H1 (cell line): ENCODE measurements at regions not wholly inside any gene's neighbourhood (a gene's known extent, or its start where the extent isn't known, plus 50 kb on each side); places are given as distances from the start of the nearest gene placed in this dataset.

Experiments
- CTCF ChIA-PET: fragments of 300-600 bp; sonication (Branson Sonifier 250); formaldehyde crosslinking; loops from one replicate; lab custom pipeline; 2021; ENCODE audit not compliant: partially characterized antibody; lab: Charles Lee
- POLR2A ChIA-PET: fragments of 300-600 bp; sonication (Branson Sonifier 250); formaldehyde crosslinking; loops from one replicate; lab custom pipeline; 2021; ENCODE audit warnings: inconsistent platforms; ENCODE audit not compliant: partially characterized antibody; lab: Charles Lee
- DNase-seq, 2 experiments: peaks; one replicate each; pipeline versions ENCODE4 v3.0.0 to v3.0.0-alpha.2; 2010 to 2022; ENCODE audit warnings: low spot score in 2 of 2, low read depth in 1 of 2, mixed read lengths in 1 of 2
- FAIRE-seq: peaks from 2 replicates; lab custom pipeline; 2011; peaks lifted over from hg19 to GRCh38; lab: Jason Lieb, UNC
- H2AFZ ChIP-seq: 2 replicates; pipeline ENCODE4 v1.8.1; 2012; ENCODE audit warnings: low read length, inconsistent platforms
- H2AK5ac ChIP-seq: 2 replicates; pipeline ENCODE4 v1.6.1; 2013; ENCODE audit warnings: low read depth, low read length
- H2BK120ac ChIP-seq: replicated peaks from 2 replicates; pipeline ENCODE3; 2013; ENCODE audit warnings: low read depth, low read length, inconsistent platforms
- H2BK12ac ChIP-seq: 2 replicates; pipeline ENCODE4 v1.6.1; 2013; ENCODE audit warnings: low read depth, low read length
- H2BK15ac ChIP-seq: 2 replicates; pipeline ENCODE4 v1.6.1; 2013; ENCODE audit warnings: low read length
- H2BK20ac ChIP-seq: 2 replicates; pipeline ENCODE4 v1.6.1; 2013; ENCODE audit warnings: low read length
- H2BK5ac ChIP-seq: 2 replicates; pipeline ENCODE4 v1.6.1; 2013; ENCODE audit warnings: low read depth, low read length
- H3K14ac ChIP-seq: 2 replicates; pipeline ENCODE4 v1.6.1; 2013; ENCODE audit warnings: inconsistent platforms; ENCODE audit not compliant: insufficient read length
- H3K18ac ChIP-seq: 2 replicates; pipeline ENCODE4 v1.6.1; 2013; ENCODE audit warnings: low read length; ENCODE audit errors: extremely low read depth
- H3K23ac ChIP-seq: 2 replicates; pipeline ENCODE4 v1.6.1; 2013; ENCODE audit warnings: inconsistent platforms; ENCODE audit not compliant: insufficient read length
- H3K23me2 ChIP-seq: 2 replicates; pipeline ENCODE4 v1.6.1; 2013; ENCODE audit warnings: low read depth, low read length
- H3K27ac ChIP-seq: 2 replicates; pipeline ENCODE4 v1.6.1; 2011; ENCODE audit warnings: low read depth, low read length, inconsistent platforms
- H3K27me3 ChIP-seq, 4 experiments: replicated peaks in 1 of 4; 1 replicate in 1 of 4; 2 replicates in 3 of 4; pipeline versions ENCODE4 v1.6.1 to v1.8.1; 2011 to 2013; ENCODE audit warnings: low read length in 3 of 4, mild to moderate bottlenecking in 3 of 4, inconsistent platforms in 2 of 4, mixed read lengths in 2 of 4, moderate library complexity in 1 of 4; ENCODE audit not compliant: control insufficient read depth in 3 of 4, insufficient read depth in 3 of 4; ENCODE audit errors: extremely low read depth in 1 of 4
- H3K36me3 ChIP-seq, 4 experiments: 2 replicates each; pipeline versions ENCODE4 v1.6.1 to v1.8.1; 2011 to 2013; ENCODE audit warnings: mild to moderate bottlenecking in 4 of 4, low read length in 3 of 4, moderate library complexity in 2 of 4, control low read depth in 1 of 4, inconsistent platforms in 1 of 4; ENCODE audit not compliant: insufficient read depth in 4 of 4, control insufficient read depth in 2 of 4
- H3K4ac ChIP-seq: replicated peaks from 2 replicates; pipeline ENCODE3; 2013; ENCODE audit warnings: low read length, low read depth, mixed read lengths, inconsistent platforms; ENCODE audit not compliant: insufficient read length
- H3K4me1 ChIP-seq, 4 experiments: replicated peaks in 1 of 4; 1 replicate in 1 of 4; 2 replicates in 3 of 4; pipeline versions ENCODE4 v1.6.1 to v1.8.1; 2011 to 2013; ENCODE audit warnings: low read length in 3 of 4, inconsistent platforms in 2 of 4, mixed read lengths in 1 of 4; ENCODE audit not compliant: insufficient read depth in 4 of 4, control insufficient read depth in 3 of 4
- H3K4me2 ChIP-seq, 2 experiments: 2 replicates each; pipeline versions ENCODE4 v1.6.1 to v1.8.1; 2011 to 2013; ENCODE audit warnings: low read depth in 2 of 2, low read length in 2 of 2, control low read depth in 1 of 2, inconsistent platforms in 1 of 2, mild to moderate bottlenecking in 1 of 2; ENCODE audit not compliant: insufficient read depth in 1 of 2
- H3K4me3 ChIP-seq, 4 experiments: fragments of 200-600, 300-600 bp in 1 of 4; sonication (generic), shearing (Covaris generic), sonication (Bioruptor Twin) in 1 of 4; 2 replicates each; pipeline versions ENCODE4 v1.5.1 to v1.8.1; 2011 to 2016; ENCODE audit warnings: low read length in 4 of 4, low read depth in 3 of 4, control low read depth in 2 of 4, inconsistent platforms in 2 of 4, mild to moderate bottlenecking in 2 of 4, mixed read lengths in 1 of 4, moderate library complexity in 1 of 4; ENCODE audit not compliant: insufficient read depth in 2 of 4; ENCODE audit errors: extremely low read depth in 1 of 4
- H3K56ac ChIP-seq: replicated peaks from 2 replicates; pipeline ENCODE3; 2013; ENCODE audit warnings: low read depth, mild to moderate bottlenecking, mixed read lengths, low read length, inconsistent platforms; ENCODE audit not compliant: insufficient read length
- H3K79me1 ChIP-seq: 2 replicates; pipeline ENCODE4 v1.6.1; 2013; ENCODE audit warnings: low read depth, low read length, control low read depth
- H3K79me2 ChIP-seq, 2 experiments: 2 replicates each; pipeline versions ENCODE4 v1.6.1 to v1.8.1; 2012 to 2013; ENCODE audit warnings: low read length in 2 of 2, mild to moderate bottlenecking in 2 of 2, inconsistent platforms in 1 of 2; ENCODE audit not compliant: insufficient read depth in 2 of 2, control insufficient read depth in 1 of 2
- H3K9ac ChIP-seq, 4 experiments: replicated peaks in 1 of 4; 1 replicate in 1 of 4; 2 replicates in 3 of 4; pipeline versions ENCODE4 v1.6.1 to v1.8.1; 2011 to 2013; ENCODE audit warnings: low read depth in 3 of 4, low read length in 3 of 4, control low read depth in 2 of 4, mild to moderate bottlenecking in 2 of 4, moderate library complexity in 2 of 4, inconsistent platforms in 1 of 4; ENCODE audit errors: extremely low read depth in 1 of 4
- H3K9me3 ChIP-seq, 2 experiments: 2 replicates each; pipeline versions ENCODE4 v1.6.1 to v1.8.1; 2012 to 2013; ENCODE audit warnings: mild to moderate bottlenecking in 2 of 2, moderate library complexity in 2 of 2, control low read depth in 1 of 2, inconsistent platforms in 1 of 2, low read depth in 1 of 2, low read length in 1 of 2, mixed read lengths in 1 of 2; ENCODE audit not compliant: insufficient read depth in 2 of 2
- H4K20me1 ChIP-seq, 2 experiments: replicated peaks in 1 of 2; 2 replicates each; pipeline versions ENCODE3 to v1.8.1; 2011 to 2013; ENCODE audit warnings: inconsistent platforms in 2 of 2, low read length in 2 of 2, mild to moderate bottlenecking in 1 of 2; ENCODE audit not compliant: insufficient read depth in 2 of 2, control insufficient read depth in 1 of 2
- H4K5ac ChIP-seq: 2 replicates; pipeline ENCODE4 v1.6.1; 2013; ENCODE audit warnings: low read length, low read depth, mixed read lengths, inconsistent platforms; ENCODE audit not compliant: insufficient read length
- H4K8ac ChIP-seq: 2 replicates; pipeline ENCODE4 v1.8.0; 2013; ENCODE audit warnings: mild to moderate bottlenecking, moderate library complexity, low read length, inconsistent platforms; ENCODE audit not compliant: insufficient read depth; ENCODE audit errors: extremely low read depth
- H4K91ac ChIP-seq: replicated peaks from 2 replicates; pipeline ENCODE3; 2013; ENCODE audit warnings: low read length, mixed read lengths, inconsistent platforms; ENCODE audit not compliant: insufficient read length
- HDAC2 ChIP-seq, 2 experiments: fragments of 300-600 bp in 1 of 2; sonication (generic) in 1 of 2; IDR thresholded peaks; 2 replicates each; pipeline ENCODE4 v1.6.1; 2011 to 2012; ENCODE audit warnings: low read depth in 2 of 2, low read length in 2 of 2, mild to moderate bottlenecking in 2 of 2, moderate library complexity in 2 of 2, borderline replicate concordance in 1 of 2, inconsistent platforms in 1 of 2
- PHF8 ChIP-seq: fragments of 200-600 bp; sonication (generic); conservative IDR thresholded peaks from 2 replicates; pipeline ENCODE4 v1.7.1; 2012; ENCODE audit warnings: low read depth, mild to moderate bottlenecking, inconsistent platforms, low read length, moderate library complexity
- RAD21 ChIP-seq, 2 experiments: IDR thresholded peaks in 1 of 2; conservative IDR thresholded peaks in 1 of 2; 2 replicates each; pipeline ENCODE4 v1.6.1; 2011; ENCODE audit warnings: low read depth in 2 of 2, low read length in 2 of 2, improper control_type of control experiment in 1 of 2, inconsistent platforms in 1 of 2, mild to moderate bottlenecking in 1 of 2, moderate library complexity in 1 of 2
- RNF2 ChIP-seq: fragments of 200-900, 300-1000 bp; sonication (generic); IDR thresholded peaks from 2 replicates; pipeline ENCODE4 v1.7.1; 2016; ENCODE audit warnings: borderline replicate concordance, low read depth, mild to moderate bottlenecking, antibody characterized with exemption, low read length; ENCODE audit not compliant: poor library complexity, severe bottlenecking; ENCODE audit errors: missing control alignments
- SIRT6 ChIP-seq: IDR thresholded peaks from one replicate; pipeline ENCODE4 v1.7.1; 2012; ENCODE audit warnings: low read length, inconsistent platforms
- TBP ChIP-seq: IDR thresholded peaks from 2 replicates; pipeline ENCODE4 v1.6.1; 2011; ENCODE audit warnings: low read depth, low read length, improper control_type of control experiment
- WGBS, 2 experiments: shearing (Covaris generic) in 1 of 2; methylation state at CpG; one replicate each; pipeline versions ENCODE4 v1.1.6 to v1.1.7; 2013 to 2015; ENCODE audit warnings: low lambda C conversion rate in 2 of 2, mixed read lengths in 2 of 2, inconsistent platforms in 1 of 2, low coverage in 1 of 2, missing lambda C conversion rate in 1 of 2; ENCODE audit not compliant: insufficient replicate concordance in 2 of 2, insufficient coverage in 1 of 2, insufficient read length in 1 of 2; ENCODE audit errors: extremely low coverage in 1 of 2, missing lambda C conversion rate in 1 of 2; 5-methylcytosine and 5-hydroxymethylcytosine counted together

DNA sequence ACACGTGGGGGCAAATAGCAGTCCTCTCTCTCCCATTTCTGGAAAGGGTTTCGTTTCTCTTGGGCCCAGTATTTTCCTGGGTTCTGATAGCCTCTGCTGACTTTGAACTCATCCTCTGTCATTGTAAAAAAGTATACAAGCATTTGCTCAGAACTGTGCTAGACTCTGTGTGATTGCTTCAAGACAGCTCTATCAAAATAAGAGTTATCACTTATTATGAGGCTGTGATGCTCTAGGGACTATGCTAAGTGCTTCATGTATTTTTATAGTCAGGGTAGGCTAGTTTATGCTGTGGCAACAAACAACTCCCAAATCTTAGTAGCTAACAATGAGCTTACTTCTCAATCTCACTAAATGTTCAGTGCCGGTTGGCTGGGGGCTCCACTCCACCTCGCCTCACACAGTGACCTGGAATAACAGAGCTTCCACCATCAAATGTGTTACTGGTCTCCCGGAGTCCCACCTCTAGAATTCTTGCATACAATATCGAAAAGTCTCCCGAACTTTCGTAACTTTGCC is 110.8 kb upstream of the CDC42EP3 start:
- DNase-seq (no peak), FAIRE-seq (no peak)
- no peak for TF ChIP-seq TBP
- no peak for TF ChIP-seq SIRT6
- no peak for TF ChIP-seq HDAC2 (IDR thresholded peaks at IDR 0.05; ENCODE audit: borderline replicate concordance in 1 of 2, low read depth in 2 of 2, low read length in 2 of 2)
- no peak for TF ChIP-seq RAD21 (IDR thresholded peaks at IDR 0.05 in 1 of 2, conservative IDR thresholded peaks at IDR 0.05 in 1 of 2; ENCODE audit: low read depth in 2 of 2, low read length in 2 of 2)
- no peak for TF ChIP-seq PHF8
- TF ChIP-seq RNF2, result no peak
- H3K79me1 ChIP-seq, result no peaks in the 10 kb centered on the region
- H3K36me3 ChIP-seq, result no peaks in the 10 kb centered on the region
- no peak overlapping the region for H3K14ac ChIP-seq
- H3K27me3 ChIP-seq, result peaks cover 0 to under 1% (median 0%) of the 10 kb centered on the region in 4 experiments; a peak in 1 of 7 replicates
- H2BK5ac ChIP-seq, result no peak overlapping the region
- no peaks in the 10 kb centered on the region for H3K4me1 ChIP-seq
- no peak overlapping the region for H2BK15ac ChIP-seq
- H3K9ac ChIP-seq, result no peak overlapping the region
- H3K79me2 ChIP-seq, result no peaks in the 10 kb centered on the region
- H4K5ac ChIP-seq, result no peak overlapping the region
- H2BK120ac ChIP-seq, result no peak overlapping the region
- H4K8ac ChIP-seq, result no peak overlapping the region
- no peak overlapping the region for H3K27ac ChIP-seq
- ChIA-PET CTCF (interaction anchor here (0.7 to 1.1 kb wide), 4 partner anchors 14 to 96 kb away, joined by 3 to 4 read pairs (median 3); no protein-coding TSS in a partner anchor), POLR2A (no interaction called here)
- H2AK5ac ChIP-seq, result no peak overlapping the region
- no peak overlapping the region for H3K4me2 ChIP-seq
- no peak overlapping the region for H3K18ac ChIP-seq
- WGBS, 2 experiments, result 89% methylated on average over 8 of the region's 8 CpGs; no CpG with 5 or more reads in 1 of the 2 experiments
- H3K4ac ChIP-seq, result no peak overlapping the region
- no peak overlapping the region for H2BK12ac ChIP-seq
- H4K91ac ChIP-seq, result no peak overlapping the region
- no peaks in the 10 kb centered on the region for H3K9me3 ChIP-seq
- H3K4me3 ChIP-seq, result no peak overlapping the region
- no peak overlapping the region for H2AFZ ChIP-seq
- H3K56ac ChIP-seq, result no peak overlapping the region
- no peak overlapping the region for H3K23ac ChIP-seq
- no peak overlapping the region for H2BK20ac ChIP-seq
- no peaks in the 10 kb centered on the region for H3K23me2 ChIP-seq
- no peaks in the 10 kb centered on the region for H4K20me1 ChIP-seq
